Upper lobe of left lung (tissue), 6 donors: ENCODE measurements at regions not wholly inside any gene's neighbourhood (a gene's known extent, or its start where the extent isn't known, plus 50 kb on each side); places are given as distances from the start of the nearest gene placed in this dataset.

ENCODE experiments used
- ATAC-seq, 2 donors: fragments of 200-7000 bp; cut with Tn5 transposase; one replicate each; pipeline ENCODE4 v1.9.1; 2022; ENCODE audit warnings: mild to moderate bottlenecking in 2 of 2, moderate library complexity in 2 of 2; ENCODE audit not compliant: low FRiP score in 2 of 2
- DNase-seq, 2 donors: peaks; one replicate each; pipeline ENCODE4 v3.0.0-alpha.2; 2019 to 2020
- H3K27ac ChIP-seq, 4 donors: fragments of 200-600 bp; sonication (generic); one replicate each; pipeline ENCODE4 v1.5.1; 2016 to 2019
- H3K27me3 ChIP-seq, 4 donors: fragments of 200-600 bp; sonication (generic); one replicate each; pipeline ENCODE4 v1.5.1; 2017 to 2019
- H3K36me3 ChIP-seq, 4 donors: fragments of 200-600 bp; sonication (generic); one replicate each; pipeline ENCODE4 v1.5.1; 2016 to 2019
- H3K4me1 ChIP-seq, 4 donors: fragments of 200-600 bp; sonication (generic); one replicate each; pipeline ENCODE4 v1.5.1; 2018 to 2019
- H3K4me3 ChIP-seq, 4 donors: fragments of 200-600 bp; sonication (generic); one replicate each; pipeline ENCODE4 v1.5.1; 2017 to 2019; ENCODE audit warnings: mild to moderate bottlenecking in 2 of 4, moderate library complexity in 1 of 4
- H3K9me3 ChIP-seq, 4 donors: fragments of 200-600 bp; sonication (generic); one replicate each; pipeline ENCODE4 v1.5.1; 2018 to 2019
- EP300 ChIP-seq, 4 donors: sonication (generic); formaldehyde crosslinking; IDR thresholded peaks; one replicate each; pipeline ENCODE4 v1.5.1; 2017; ENCODE audit warnings: antibody characterized with exemption in 4 of 4, control low read depth in 2 of 4
- POLR2A ChIP-seq, 4 donors: fragments of 450-650 bp; IDR thresholded peaks; one replicate each; pipeline ENCODE4 v1.5.1; 2016 to 2017; ENCODE audit warnings: antibody characterized with exemption in 4 of 4, mild to moderate bottlenecking in 2 of 4
- POLR2AphosphoS5 ChIP-seq, 2 donors: sonication (generic); formaldehyde crosslinking; IDR thresholded peaks; one replicate each; pipeline ENCODE4 v1.5.1; 2017; ENCODE audit warnings: antibody characterized with exemption in 2 of 2
- WGBS, 2 donors: methylation state at CpG; one replicate each; pipeline ENCODE4 v1.1.5; 2017 to 2018; 5-methylcytosine and 5-hydroxymethylcytosine counted together
- TF ChIP-seq, protein P1 (sequence below), 6 experiments: fragments of 450-650 bp in 4 of 6; fragments of 200-600 bp in 2 of 6; sonication (generic) in 2 of 6; IDR thresholded peaks; one replicate each; pipeline ENCODE4 v1.5.1; 2016 to 2019; ENCODE audit warnings: antibody characterized with exemption in 6 of 6
- donor health status: DM: no; HTN: no; CAD: no; lungs with moderate emphysema.
- donor health status: DM: no; HTN: yes; CAD: no; lungs with severe emphysema.

DNA sequence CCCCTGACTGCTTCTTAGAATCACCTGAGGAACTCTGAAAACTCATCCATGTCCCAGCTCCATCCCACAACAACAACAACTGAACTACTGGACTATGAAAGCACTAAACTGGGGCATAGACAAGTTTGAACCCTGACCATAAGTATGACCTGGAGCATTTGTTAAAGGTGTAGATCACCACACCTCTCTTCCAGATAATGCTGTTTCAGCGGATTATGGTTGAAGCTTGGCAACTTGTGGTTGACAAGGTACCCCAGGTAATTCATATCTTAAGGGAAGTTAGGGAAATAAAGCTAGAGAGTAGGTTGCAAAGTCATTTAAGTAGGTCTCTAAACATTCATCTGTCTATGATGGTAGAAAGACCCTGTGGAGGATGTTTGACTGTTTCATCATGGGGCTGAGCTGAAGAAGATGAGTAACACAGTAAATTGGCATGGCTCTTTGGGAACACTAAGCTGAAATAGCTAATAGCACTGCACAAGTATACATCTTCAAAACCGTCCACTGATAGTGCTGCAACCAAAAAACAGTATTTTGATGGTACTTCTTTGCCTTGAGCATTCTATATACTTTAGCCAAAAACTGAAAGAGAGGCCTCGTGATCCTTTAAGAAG is 80.2 kb downstream of the TMEM174 start:
- H3K27ac ChIP-seq: no peak overlapping the region
- no peak overlapping the region for H3K4me3 ChIP-seq
- H3K36me3 ChIP-seq: no peaks in the 10 kb centered on the region
- no peaks in the 10 kb centered on the region for H3K4me1 ChIP-seq
- H3K27me3 ChIP-seq: no peaks in the 10 kb centered on the region
- DNase-seq (no peak), ATAC-seq (no peak)
- peaks cover 0 to 6% (median 0%) of the 10 kb centered on the region in 4 donors for H3K9me3 ChIP-seq
- 88% methylated on average over 3 of the region's 3 CpGs for WGBS, 2 donors
- TF ChIP-seq, protein P1, sequence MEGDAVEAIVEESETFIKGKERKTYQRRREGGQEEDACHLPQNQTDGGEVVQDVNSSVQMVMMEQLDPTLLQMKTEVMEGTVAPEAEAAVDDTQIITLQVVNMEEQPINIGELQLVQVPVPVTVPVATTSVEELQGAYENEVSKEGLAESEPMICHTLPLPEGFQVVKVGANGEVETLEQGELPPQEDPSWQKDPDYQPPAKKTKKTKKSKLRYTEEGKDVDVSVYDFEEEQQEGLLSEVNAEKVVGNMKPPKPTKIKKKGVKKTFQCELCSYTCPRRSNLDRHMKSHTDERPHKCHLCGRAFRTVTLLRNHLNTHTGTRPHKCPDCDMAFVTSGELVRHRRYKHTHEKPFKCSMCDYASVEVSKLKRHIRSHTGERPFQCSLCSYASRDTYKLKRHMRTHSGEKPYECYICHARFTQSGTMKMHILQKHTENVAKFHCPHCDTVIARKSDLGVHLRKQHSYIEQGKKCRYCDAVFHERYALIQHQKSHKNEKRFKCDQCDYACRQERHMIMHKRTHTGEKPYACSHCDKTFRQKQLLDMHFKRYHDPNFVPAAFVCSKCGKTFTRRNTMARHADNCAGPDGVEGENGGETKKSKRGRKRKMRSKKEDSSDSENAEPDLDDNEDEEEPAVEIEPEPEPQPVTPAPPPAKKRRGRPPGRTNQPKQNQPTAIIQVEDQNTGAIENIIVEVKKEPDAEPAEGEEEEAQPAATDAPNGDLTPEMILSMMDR (IDR thresholded peaks at IDR 0.05): no peak
- TF ChIP-seq EP300 (IDR thresholded peaks at IDR 0.05) (no peak), POLR2A (IDR thresholded peaks at IDR 0.05) (no peak), POLR2AphosphoS5 (IDR thresholded peaks at IDR 0.05) (no peak)

GRCh38 chr5:73250645-73251044 is 77.7 kb downstream of the TMEM174 start:
- no peaks in the 10 kb centered on the region for H3K9me3 ChIP-seq
- no peaks in the 10 kb centered on the region for H3K36me3 ChIP-seq
- 68 to 74% methylated on average over 2 of the region's 2 CpGs for WGBS, 2 donors
- ATAC-seq (no peak), DNase-seq (no peak)
- H3K27ac ChIP-seq: no peak overlapping the region
- TF ChIP-seq, protein P1 (IDR thresholded peaks at IDR 0.05): no peak
- TF ChIP-seq POLR2AphosphoS5 (IDR thresholded peaks at IDR 0.05) (no peak), POLR2A (IDR thresholded peaks at IDR 0.05) (no peak), EP300 (IDR thresholded peaks at IDR 0.05) (no peak)
- no peaks in the 10 kb centered on the region for H3K27me3 ChIP-seq
- no peak overlapping the region for H3K4me3 ChIP-seq
- H3K4me1 ChIP-seq: no peaks in the 10 kb centered on the region

DNA sequence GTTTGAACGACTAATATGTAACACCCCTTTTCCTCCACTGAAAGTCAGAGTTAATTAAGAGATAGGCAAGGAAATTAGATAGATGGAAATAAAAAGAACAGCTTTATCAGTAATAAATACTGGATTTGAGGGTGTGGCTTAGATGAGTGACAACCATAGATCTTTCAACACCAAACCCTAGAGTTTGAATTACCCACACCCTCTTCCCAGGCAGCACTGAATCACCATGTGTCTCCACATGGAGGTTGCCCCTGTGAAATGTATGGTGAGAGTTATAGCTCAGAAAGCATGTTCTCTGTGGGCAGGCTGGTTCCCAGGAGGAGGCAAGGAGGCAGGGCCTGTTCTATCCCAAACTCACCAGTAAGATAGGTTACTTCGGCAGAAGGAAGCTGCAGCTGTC is 69.7 kb downstream of the TMEM174 start:
- ATAC-seq (no peak), DNase-seq (no peak)
- Histone ChIP-seq H3K27ac (no peak overlapping the region), H3K4me1 (no peaks in the 10 kb centered on the region), H3K9me3 (no peaks in the 10 kb centered on the region), H3K27me3 (no peaks in the 10 kb centered on the region), H3K4me3 (no peak overlapping the region), H3K36me3 (no peaks in the 10 kb centered on the region)
- WGBS, 2 donors: 76 to 77% methylated on average over 2 of the region's 2 CpGs
- TF ChIP-seq EP300 (IDR thresholded peaks at IDR 0.05) (no peak), POLR2AphosphoS5 (IDR thresholded peaks at IDR 0.05) (no peak), POLR2A (IDR thresholded peaks at IDR 0.05) (no peak)
- TF ChIP-seq, protein P1 (IDR thresholded peaks at IDR 0.05): no peak

- Histone ChIP-seq H3K9me3 (no peaks in the 10 kb centered on the region), H3K4me3 (no peak overlapping the region), H3K4me1 (peaks cover 3 to 5% (median 4%) of the 10 kb centered on the region in 4 donors), H3K27me3 (peaks cover 0 to 12% (median 5%) of the 10 kb centered on the region in 4 donors), H3K27ac (no peak overlapping the region), H3K36me3 (no peaks in the 10 kb centered on the region)
- ATAC-seq (no peak), DNase-seq (no peak)
- 85 to 87% methylated on average over 2 of the region's 2 CpGs for WGBS, 2 donors
- no peak for TF ChIP-seq POLR2A (IDR thresholded peaks at IDR 0.05)
- no peak for TF ChIP-seq POLR2AphosphoS5 (IDR thresholded peaks at IDR 0.05)
- TF ChIP-seq, protein P1 (IDR thresholded peaks at IDR 0.05): no peak
- no peak for TF ChIP-seq EP300 (IDR thresholded peaks at IDR 0.05)
Measured at GRCh38 chr5:73238873-73239272, 65.9 kb downstream of the TMEM174 start.

DNA sequence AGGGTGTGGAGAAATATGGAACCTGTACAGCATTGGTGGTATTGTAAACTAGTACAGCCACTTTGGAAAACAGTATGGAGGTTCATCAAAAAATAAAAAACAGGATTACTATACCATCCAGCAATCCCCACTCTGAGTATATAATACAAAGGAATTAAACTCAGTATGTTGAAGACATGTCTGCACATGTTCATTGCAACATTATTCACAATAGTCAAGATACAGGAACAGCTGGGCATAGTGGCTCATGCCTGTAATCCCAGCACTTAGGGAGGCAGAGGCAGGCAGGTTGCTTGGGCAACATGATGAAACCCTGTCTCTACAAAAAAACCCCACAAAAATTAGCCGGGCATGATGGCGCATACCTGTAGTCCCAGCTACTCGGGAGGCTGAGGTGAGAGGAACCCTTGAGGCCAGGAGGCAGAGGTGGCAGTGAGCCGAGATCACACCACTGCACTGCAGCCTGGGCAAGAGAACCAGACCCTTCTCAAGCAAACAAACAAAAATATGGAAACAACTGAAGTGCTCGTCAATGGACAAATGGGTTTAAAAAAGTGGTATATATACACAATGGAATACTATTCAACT is 63.6 kb downstream of the TMEM174 start:
- H3K4me3 ChIP-seq: no peak overlapping the region
- no peak overlapping the region for H3K27ac ChIP-seq
- TF ChIP-seq, protein P1 (IDR thresholded peaks at IDR 0.05): no peak
- no peak for TF ChIP-seq POLR2A (IDR thresholded peaks at IDR 0.05)
- TF ChIP-seq EP300 (IDR thresholded peaks at IDR 0.05): no peak
- TF ChIP-seq POLR2AphosphoS5 (IDR thresholded peaks at IDR 0.05): no peak
- no peak for DNase-seq
- WGBS, 2 donors: 74 to 96% methylated on average over 5 of the region's 5 CpGs
- peaks cover 0 to 33% (median 16%) of the 10 kb centered on the region in 4 donors for H3K27me3 ChIP-seq
- ATAC-seq: no peak
- H3K36me3 ChIP-seq: no peaks in the 10 kb centered on the region
- H3K9me3 ChIP-seq: no peaks in the 10 kb centered on the region
- H3K4me1 ChIP-seq: peaks cover 18 to 23% (median 21%) of the 10 kb centered on the region in 4 donors
